Urinary bladder (tissue), 3 donors: ENCODE measurements at regions not wholly inside any gene's neighbourhood (a gene's known extent, or its start where the extent isn't known, plus 50 kb on each side); places are given as distances from the start of the nearest gene placed in this dataset.
"Not testable (repeated sequence)": the region's sequence is repeated elsewhere in the genome, so short reads cannot be mapped to it uniquely, and the experiment has no call there.

ENCODE experiments used
- DNase-seq: peaks from one replicate; pipeline ENCODE4 v3.0.0-alpha.2; 2015; ENCODE audit errors: extremely low spot score
- H3K27ac ChIP-seq: one replicate; pipeline ENCODE4 v1.5.1; 2013; ENCODE audit warnings: low read depth, mild to moderate bottlenecking, moderate library complexity
- H3K36me3 ChIP-seq: one replicate; pipeline ENCODE4 v1.6.1; 2013; ENCODE audit warnings: mild to moderate bottlenecking, moderate library complexity; ENCODE audit not compliant: insufficient read depth
- H3K4me1 ChIP-seq: one replicate; pipeline ENCODE4 v1.6.1; 2013; ENCODE audit warnings: mild to moderate bottlenecking, moderate library complexity; ENCODE audit not compliant: insufficient read depth
- H3K4me3 ChIP-seq: one replicate; pipeline ENCODE4 v1.5.1; 2013; ENCODE audit warnings: low read depth, low read length
- WGBS: extraction: QIAGEN DNeasy Blood & Tissue Kit; methylation state at CpG from one replicate; pipeline ENCODE4 v1.1.7; 2013; 5-methylcytosine and 5-hydroxymethylcytosine counted together
- donor health status: healthy with polysubstance abuse.
- donor health status: healthy.

- H3K36me3 ChIP-seq, DNase-seq, H3K4me1 ChIP-seq, H3K27ac ChIP-seq, H3K4me3 ChIP-seq: not testable (repeated sequence)
- WGBS: 86% methylated on average over 7 of the region's 7 CpGs
Observed at GRCh38 chr5:134471858-134472449, 53.5 kb upstream of the JADE2 start.

- DNase-seq: no peak
- Histone ChIP-seq H3K4me3 (no peak overlapping the region), H3K36me3 (no peaks in the 10 kb centered on the region), H3K4me1 (peaks cover 2% of the 10 kb centered on the region), H3K27ac (no peak overlapping the region)
- WGBS: 70% methylated on average over 3 of the region's 3 CpGs
Observed at GRCh38 chr5:134468921-134469400, 56.5 kb upstream of the JADE2 start.

- no peak for DNase-seq
- Histone ChIP-seq H3K4me1 (peaks cover 2% of the 10 kb centered on the region), H3K36me3 (no peaks in the 10 kb centered on the region), H3K27ac (peak overlapping the region; percentile 40), H3K4me3 (no peak overlapping the region)
- 86% methylated on average over 6 of the region's 6 CpGs for WGBS
Observed at GRCh38 chr5:134467231-134467630, 55.5 kb upstream of the CDKN2AIPNL start.

- H3K27ac ChIP-seq: peak overlapping the region; percentile 81
- H3K4me3 ChIP-seq: peak overlapping the region; percentile 39
- H3K36me3 ChIP-seq: no peaks in the 10 kb centered on the region
- peak; percentile 70 for DNase-seq
- H3K4me1 ChIP-seq: peaks cover 2% of the 10 kb centered on the region
- WGBS: 3% methylated on average over 26 of the region's 26 CpGs
Observed at GRCh38 chr5:134466241-134467069, 54.8 kb upstream of the CDKN2AIPNL start.

GRCh38 chr5:134465816-134466240 is 54.1 kb upstream of the CDKN2AIPNL start:
- peaks cover 2% of the 10 kb centered on the region for H3K4me1 ChIP-seq
- H3K27ac ChIP-seq: peak overlapping the region; percentile 81
- no peak for DNase-seq
- H3K36me3 ChIP-seq: no peaks in the 10 kb centered on the region
- peak overlapping the region; percentile 39 for H3K4me3 ChIP-seq
- WGBS: under 1% methylated on average over 31 of the region's 31 CpGs

GRCh38 chr5:134464988-134465815 is 53.5 kb upstream of the CDKN2AIPNL start:
- Histone ChIP-seq H3K4me1 (peaks cover 2% of the 10 kb centered on the region), H3K27ac (peak overlapping the region; percentile 81), H3K36me3 (no peaks in the 10 kb centered on the region), H3K4me3 (no peak overlapping the region)
- DNase-seq: no peak
- 61% methylated on average over 10 of the region's 10 CpGs for WGBS

GRCh38 chr5:134463991-134464760 is 52.5 kb upstream of the CDKN2AIPNL start:
- WGBS: 85% methylated on average over 10 of the region's 10 CpGs
- DNase-seq: no peak

GRCh38 chr5:134463176-134463720 is 51.6 kb upstream of the CDKN2AIPNL start:
- no peaks in the 10 kb centered on the region for H3K36me3 ChIP-seq
- H3K27ac ChIP-seq: no peak overlapping the region
- WGBS: 98% methylated on average over 7 of the region's 7 CpGs
- H3K4me1 ChIP-seq: peaks cover 2% of the 10 kb centered on the region
- no peak for DNase-seq
- H3K4me3 ChIP-seq: no peak overlapping the region

More at GRCh38 chr5:134463991-134464760, 52.5 kb upstream of the CDKN2AIPNL start:
- Histone ChIP-seq H3K4me3 (no peak overlapping the region), H3K36me3 (no peaks in the 10 kb centered on the region), H3K27ac (no peak overlapping the region), H3K4me1 (peaks cover 2% of the 10 kb centered on the region)

- no peak for DNase-seq
- Histone ChIP-seq H3K4me1 (peaks cover 2% of the 10 kb centered on the region), H3K27ac (no peak overlapping the region), H3K4me3 (no peak overlapping the region), H3K36me3 (no peaks in the 10 kb centered on the region)
- WGBS: 64% methylated on average over 6 of the region's 6 CpGs
Observed at GRCh38 chr5:134462761-134463160, 51.1 kb upstream of the CDKN2AIPNL start.

GRCh38 chr5:134462047-134462575 is 50.4 kb upstream of the CDKN2AIPNL start:
- no peaks in the 10 kb centered on the region for H3K36me3 ChIP-seq
- H3K4me1 ChIP-seq: peaks cover 2% of the 10 kb centered on the region
- no peak for DNase-seq
- WGBS: 88% methylated on average over 2 of the region's 2 CpGs
- no peak overlapping the region for H3K27ac ChIP-seq
- H3K4me3 ChIP-seq: no peak overlapping the region
